ENCODE measurements at regions not wholly inside any gene's neighbourhood (a gene's known extent, or its start where the extent isn't known, plus 50 kb on each side); places are given as distances from the start of the nearest gene placed in this dataset.
"Not testable (repeated sequence)": the region's sequence is repeated elsewhere in the genome, so short reads cannot be mapped to it uniquely, and the experiment has no call there.

GRCh38 chr14:105698940-105699556 lies 172.7 kb downstream of the TMEM121 start:
- TF ChIP-seq CTCF (IDR thresholded peaks at IDR 0.05; ENCODE audit: low read depth, low read length); POLR2A (IDR thresholded peaks at IDR 0.05; ENCODE audit: extremely low read depth, insufficient read length): not testable (repeated sequence)

Data from NB4 (cell line).